Sigmoid colon (tissue), 3 donors: ENCODE measurements at regions not wholly inside any gene's neighbourhood (a gene's known extent, or its start where the extent isn't known, plus 50 kb on each side); places are given as distances from the start of the nearest gene placed in this dataset.

Source experiments
- POLR2A ChIP-seq, 2 donors: fragments of 450-650 bp; IDR thresholded peaks; one replicate each; pipeline ENCODE4 v1.6.1; 2016; ENCODE audit warnings: antibody characterized with exemption in 2 of 2, mild to moderate bottlenecking in 2 of 2, moderate library complexity in 2 of 2
- TF ChIP-seq, protein P1 (sequence below), 4 experiments: fragments of 450-650 bp in 3 of 4; fragments of 200-600 bp in 1 of 4; IDR thresholded peaks; one replicate each; pipeline ENCODE4 v1.5.1; 2016 to 2019; ENCODE audit warnings: antibody characterized with exemption in 4 of 4, mild to moderate bottlenecking in 3 of 4, moderate library complexity in 2 of 4

DNA sequence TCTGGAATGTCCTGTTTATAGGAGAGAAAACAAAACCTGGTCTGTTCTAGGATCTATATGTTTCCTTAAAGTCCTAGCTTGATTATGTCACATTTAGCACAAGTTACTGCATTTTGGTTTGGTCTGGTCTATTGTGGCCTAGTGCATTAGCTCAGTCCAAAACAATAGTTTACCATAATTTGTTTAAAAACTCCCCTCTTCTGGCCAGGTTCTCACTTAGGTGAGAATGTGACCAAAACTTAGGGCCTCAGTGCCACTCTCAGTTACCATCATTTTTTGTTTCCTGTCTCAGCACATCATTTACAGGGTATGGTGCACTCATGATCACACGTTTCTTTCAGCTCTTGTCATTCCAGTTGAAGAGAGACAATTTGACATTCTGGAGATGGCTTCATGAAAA, 378.5 kb downstream of the KLHL4 start:
- TF ChIP-seq, protein P1, sequence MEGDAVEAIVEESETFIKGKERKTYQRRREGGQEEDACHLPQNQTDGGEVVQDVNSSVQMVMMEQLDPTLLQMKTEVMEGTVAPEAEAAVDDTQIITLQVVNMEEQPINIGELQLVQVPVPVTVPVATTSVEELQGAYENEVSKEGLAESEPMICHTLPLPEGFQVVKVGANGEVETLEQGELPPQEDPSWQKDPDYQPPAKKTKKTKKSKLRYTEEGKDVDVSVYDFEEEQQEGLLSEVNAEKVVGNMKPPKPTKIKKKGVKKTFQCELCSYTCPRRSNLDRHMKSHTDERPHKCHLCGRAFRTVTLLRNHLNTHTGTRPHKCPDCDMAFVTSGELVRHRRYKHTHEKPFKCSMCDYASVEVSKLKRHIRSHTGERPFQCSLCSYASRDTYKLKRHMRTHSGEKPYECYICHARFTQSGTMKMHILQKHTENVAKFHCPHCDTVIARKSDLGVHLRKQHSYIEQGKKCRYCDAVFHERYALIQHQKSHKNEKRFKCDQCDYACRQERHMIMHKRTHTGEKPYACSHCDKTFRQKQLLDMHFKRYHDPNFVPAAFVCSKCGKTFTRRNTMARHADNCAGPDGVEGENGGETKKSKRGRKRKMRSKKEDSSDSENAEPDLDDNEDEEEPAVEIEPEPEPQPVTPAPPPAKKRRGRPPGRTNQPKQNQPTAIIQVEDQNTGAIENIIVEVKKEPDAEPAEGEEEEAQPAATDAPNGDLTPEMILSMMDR (IDR thresholded peaks at IDR 0.05): no peak
- TF ChIP-seq POLR2A (IDR thresholded peaks at IDR 0.05): no peak
